ENCODE measurements at regions not wholly inside any gene's neighbourhood (a gene's known extent, or its start where the extent isn't known, plus 50 kb on each side); places are given as distances from the start of the nearest gene placed in this dataset.

GRCh38 chr17:31744511-31744951 lies 114.5 kb downstream of the COPRS start:
- TF ChIP-seq CTCF (IDR thresholded peaks at IDR 0.05) = no peak
- TF ChIP-seq EZH2 (IDR thresholded peaks at IDR 0.05; ENCODE audit: borderline replicate concordance, insufficient read depth, low read depth, low read length, poor library complexity, severe bottlenecking) = no peak
